GM23338 (cell line): ENCODE measurements at regions not wholly inside any gene's neighbourhood (a gene's known extent, or its start where the extent isn't known, plus 50 kb on each side); places are given as distances from the start of the nearest gene placed in this dataset.

Experiments used
- ATAC-seq: fragments of 200-7000 bp; cut with Tn5 transposase; 3 replicates; pipeline ENCODE4 v1.9.1; 2020
- DNase-seq: peaks from one replicate; pipeline ENCODE4 v3.0.0-alpha.2; 2015; ENCODE audit warnings: low spot score
- H2AFZ ChIP-seq: fragments of 200-600 bp; sonication (generic); 2 replicates; pipeline ENCODE4 v1.8.0; 2016; ENCODE audit warnings: antibody characterized with exemption, mild to moderate bottlenecking, moderate library complexity
- H3F3A ChIP-seq: fragments of 200-600 bp; sonication (generic); replicated peaks from 2 replicates; pipeline ENCODE4 v1.8.0; 2017; ENCODE audit warnings: antibody characterized with exemption, mixed run types, low read depth
- H3K27ac ChIP-seq: fragments of 200-600 bp; sonication (generic); 2 replicates; pipeline ENCODE4 v1.6.1; 2016; ENCODE audit warnings: low read depth
- H3K27me3 ChIP-seq: fragments of 200-600 bp; sonication (generic); 2 replicates; pipeline ENCODE4 v1.8.0; 2016; ENCODE audit warnings: mild to moderate bottlenecking, mixed run types, moderate library complexity; ENCODE audit not compliant: insufficient read depth
- H3K36me3 ChIP-seq: fragments of 200-600 bp; sonication (generic); 2 replicates; pipeline ENCODE4 v1.8.0; 2016; ENCODE audit warnings: mild to moderate bottlenecking; ENCODE audit not compliant: insufficient read depth
- H3K4me1 ChIP-seq: fragments of 200-600 bp; sonication (generic); 2 replicates; pipeline ENCODE4 v1.8.0; 2016; ENCODE audit warnings: mild to moderate bottlenecking, moderate library complexity; ENCODE audit not compliant: insufficient read depth
- H3K4me2 ChIP-seq: fragments of 200-600 bp; sonication (generic); 2 replicates; pipeline ENCODE4 v1.7.1; 2017; ENCODE audit warnings: mixed run types
- H3K4me3 ChIP-seq: fragments of 200-600 bp; sonication (generic); 2 replicates; pipeline ENCODE4 v1.6.1; 2016; ENCODE audit warnings: mixed run types
- H3K79me2 ChIP-seq: fragments of 200-600 bp; sonication (generic); replicated peaks from 2 replicates; pipeline ENCODE4 v1.8.0; 2017; ENCODE audit warnings: mild to moderate bottlenecking; ENCODE audit not compliant: insufficient read depth
- H3K9me2 ChIP-seq: fragments of 200-600 bp; sonication (generic); 2 replicates; pipeline ENCODE4 v1.8.0; 2017; ENCODE audit not compliant: insufficient read depth
- H4K20me1 ChIP-seq: fragments of 200-600 bp; sonication (generic); replicated peaks from 2 replicates; pipeline ENCODE4 v1.8.0; 2017; ENCODE audit warnings: mild to moderate bottlenecking; ENCODE audit not compliant: insufficient read depth
- H3K27ac Mint-ChIP-seq: 2 replicates; pipeline ENCODE4 v1.8.0; 2020; ENCODE audit warnings: inconsistent platforms, mild to moderate bottlenecking, moderate library complexity, mixed read lengths
- H3K27me3 Mint-ChIP-seq: 3 replicates; pipeline ENCODE4 v1.8.0; 2022; ENCODE audit warnings: low read depth, mild to moderate bottlenecking, moderate library complexity, mixed read lengths, inconsistent platforms; ENCODE audit not compliant: insufficient read depth, poor library complexity
- H3K36me3 Mint-ChIP-seq: 3 replicates; pipeline ENCODE4 v1.8.0; 2021; ENCODE audit warnings: low read depth, mild to moderate bottlenecking, inconsistent platforms, moderate library complexity, mixed read lengths
- H3K4me1 Mint-ChIP-seq: 3 replicates; pipeline ENCODE4 v1.8.0; 2020; ENCODE audit warnings: mild to moderate bottlenecking, inconsistent platforms, mixed read lengths
- H3K4me3 Mint-ChIP-seq: 3 replicates; pipeline ENCODE4 v1.8.0; 2021; ENCODE audit warnings: moderate library complexity, mild to moderate bottlenecking, inconsistent platforms, mixed read lengths
- H3K9me3 Mint-ChIP-seq: 3 replicates; pipeline ENCODE4 v1.8.0; 2020; ENCODE audit warnings: moderate library complexity, mild to moderate bottlenecking, inconsistent platforms, mixed read lengths
- CREB1 ChIP-seq: fragments of 250-450 bp; sonication (Bioruptor Pico); IDR thresholded peaks from 2 replicates; pipeline ENCODE4 v1.5.0; 2020; ENCODE audit warnings: low read depth, mild to moderate bottlenecking, moderate library complexity
- JUNB ChIP-seq: IDR thresholded peaks from one replicate; pipeline ENCODE4 v1.6.1; 2016; ENCODE audit warnings: antibody characterized with exemption; ENCODE audit not compliant: unreplicated experiment
- POLR2AphosphoS5 ChIP-seq: IDR thresholded peaks from 2 replicates; pipeline ENCODE4 v1.6.1; 2016; ENCODE audit warnings: antibody characterized with exemption, low read depth
- ZNF114 ChIP-seq: fragments of 250-450 bp; sonication (Bioruptor Pico); IDR thresholded peaks from 2 replicates; pipeline ENCODE4 v1.5.0; 2020; ENCODE audit warnings: mild to moderate bottlenecking, moderate library complexity
- TF ChIP-seq, protein P1 (sequence below), 2 experiments: fragments of 200-600 bp in 1 of 2; sonication (generic) in 1 of 2; conservative IDR thresholded peaks; 2 replicates each; pipeline versions ENCODE4 v1.5.1 to v1.6.1; 2016 to 2017; ENCODE audit warnings: antibody characterized with exemption in 2 of 2, low read depth in 2 of 2, mild to moderate bottlenecking in 2 of 2, moderate library complexity in 1 of 2
- TF ChIP-seq, protein P2 (sequence below): IDR thresholded peaks from one replicate; pipeline ENCODE4 v1.6.1; 2018; ENCODE audit warnings: antibody characterized with exemption; ENCODE audit not compliant: unreplicated experiment
- TF ChIP-seq, protein P3 (sequence below): fragments of 250-450 bp; sonication (Bioruptor Pico); IDR thresholded peaks from 2 replicates; pipeline ENCODE4 v1.5.0; 2020; ENCODE audit warnings: mild to moderate bottlenecking, moderate library complexity

DNA sequence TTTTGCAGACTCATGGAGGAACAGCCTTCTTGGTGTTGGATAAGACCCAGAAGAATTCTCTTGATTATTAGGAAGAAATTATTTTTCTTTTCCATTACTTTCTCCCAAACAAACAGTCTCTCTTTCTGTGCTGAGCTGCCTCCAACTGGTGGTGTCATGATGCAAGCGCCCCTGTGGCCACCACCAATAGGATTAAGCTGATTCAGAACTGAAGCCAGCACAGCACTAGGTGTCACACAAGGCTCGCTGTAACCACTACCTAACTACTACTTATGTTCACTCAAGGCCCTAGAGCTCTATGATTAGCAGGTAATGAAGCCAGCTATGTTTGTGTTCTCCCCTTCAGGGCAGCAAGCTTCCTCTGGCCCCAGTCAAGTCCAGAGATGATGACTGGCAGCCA lies 123.4 kb downstream of the HTR1B start:
- H4K20me1 ChIP-seq: no peaks in the 10 kb centered on the region
- ATAC-seq (no peak), DNase-seq (no peak)
- H3K79me2 ChIP-seq: no peaks in the 10 kb centered on the region
- no peak for TF ChIP-seq ZNF114 (CRISPR knock-in tag)
- TF ChIP-seq, protein P1, sequence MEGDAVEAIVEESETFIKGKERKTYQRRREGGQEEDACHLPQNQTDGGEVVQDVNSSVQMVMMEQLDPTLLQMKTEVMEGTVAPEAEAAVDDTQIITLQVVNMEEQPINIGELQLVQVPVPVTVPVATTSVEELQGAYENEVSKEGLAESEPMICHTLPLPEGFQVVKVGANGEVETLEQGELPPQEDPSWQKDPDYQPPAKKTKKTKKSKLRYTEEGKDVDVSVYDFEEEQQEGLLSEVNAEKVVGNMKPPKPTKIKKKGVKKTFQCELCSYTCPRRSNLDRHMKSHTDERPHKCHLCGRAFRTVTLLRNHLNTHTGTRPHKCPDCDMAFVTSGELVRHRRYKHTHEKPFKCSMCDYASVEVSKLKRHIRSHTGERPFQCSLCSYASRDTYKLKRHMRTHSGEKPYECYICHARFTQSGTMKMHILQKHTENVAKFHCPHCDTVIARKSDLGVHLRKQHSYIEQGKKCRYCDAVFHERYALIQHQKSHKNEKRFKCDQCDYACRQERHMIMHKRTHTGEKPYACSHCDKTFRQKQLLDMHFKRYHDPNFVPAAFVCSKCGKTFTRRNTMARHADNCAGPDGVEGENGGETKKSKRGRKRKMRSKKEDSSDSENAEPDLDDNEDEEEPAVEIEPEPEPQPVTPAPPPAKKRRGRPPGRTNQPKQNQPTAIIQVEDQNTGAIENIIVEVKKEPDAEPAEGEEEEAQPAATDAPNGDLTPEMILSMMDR (conservative IDR thresholded peaks at IDR 0.05; ENCODE audit: low read depth in 2 of 2): peak in 1 of 2 experiments; percentile 21; a peak in 1 of 4 replicates
- no peak overlapping the region for H2AFZ ChIP-seq
- Mint-ChIP-seq H3K27ac (no peak overlapping the region), H3K4me1 (peaks cover 44% of the 10 kb centered on the region), H3K9me3 (peaks cover 9% of the 10 kb centered on the region), H3K27me3 (peaks cover 4% of the 10 kb centered on the region), H3K36me3 (peaks cover 18% of the 10 kb centered on the region; the same call in 2 of the 3 replicates), H3K4me3 (no peak overlapping the region)
- H3K4me1 ChIP-seq: peaks cover 31% of the 10 kb centered on the region
- H3K36me3 ChIP-seq: no peaks in the 10 kb centered on the region
- no peaks in the 10 kb centered on the region for H3K9me2 ChIP-seq
- no peaks in the 10 kb centered on the region for H3F3A ChIP-seq
- H3K27ac ChIP-seq: no peak overlapping the region
- no peak overlapping the region for H3K4me3 ChIP-seq
- no peak overlapping the region for H3K4me2 ChIP-seq
- no peaks in the 10 kb centered on the region for H3K27me3 ChIP-seq

DNA sequence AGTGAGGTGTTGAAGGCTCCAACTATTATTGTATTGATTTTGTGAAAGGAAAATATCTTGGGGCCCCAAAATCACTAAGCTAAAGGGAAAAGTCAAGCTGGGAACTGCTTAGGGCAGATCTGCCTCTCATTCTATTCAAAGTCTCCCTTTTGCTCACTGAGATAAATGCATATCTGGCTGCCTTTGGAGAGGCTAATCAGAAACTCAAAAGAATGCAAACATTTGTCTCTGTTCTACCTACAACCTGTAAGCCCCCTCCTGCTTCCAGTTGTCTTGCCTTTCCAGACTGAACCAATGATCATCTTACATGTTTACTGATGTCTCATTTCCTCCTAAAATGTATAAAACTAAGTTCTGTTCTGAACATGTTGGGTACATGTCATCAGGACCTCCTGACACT lies 125.9 kb downstream of the HTR1B start:
- H4K20me1 ChIP-seq: no peaks in the 10 kb centered on the region
- Mint-ChIP-seq H3K27me3 (peaks cover 4% of the 10 kb centered on the region), H3K27ac (peak overlapping the region; percentile 69), H3K4me3 (peak overlapping the region; percentile 28), H3K9me3 (peaks cover 34% of the 10 kb centered on the region), H3K4me1 (peaks cover 44% of the 10 kb centered on the region), H3K36me3 (peaks cover 42% of the 10 kb centered on the region)
- peak overlapping the region; percentile 56 for H3K4me2 ChIP-seq
- peaks cover 31% of the 10 kb centered on the region for H3K4me1 ChIP-seq
- no peak overlapping the region for H2AFZ ChIP-seq
- H3K36me3 ChIP-seq: no peaks in the 10 kb centered on the region
- peak; percentile 45 for DNase-seq
- peak overlapping the region; percentile 28; the same call in 1 of the 2 replicates for H3K4me3 ChIP-seq
- ATAC-seq: peak; percentile 87
- no peaks in the 10 kb centered on the region for H3K9me2 ChIP-seq
- no peaks in the 10 kb centered on the region for H3K79me2 ChIP-seq
- H3F3A ChIP-seq: no peaks in the 10 kb centered on the region
- H3K27ac ChIP-seq: peak overlapping the region; percentile 37; the same call in 1 of the 2 replicates
- no peaks in the 10 kb centered on the region for H3K27me3 ChIP-seq
- TF ChIP-seq JUNB (no peak), ZNF114 (CRISPR knock-in tag) (no peak), POLR2AphosphoS5 (no peak), CREB1 (CRISPR knock-in tag) (no peak)
- TF ChIP-seq, protein P2, sequence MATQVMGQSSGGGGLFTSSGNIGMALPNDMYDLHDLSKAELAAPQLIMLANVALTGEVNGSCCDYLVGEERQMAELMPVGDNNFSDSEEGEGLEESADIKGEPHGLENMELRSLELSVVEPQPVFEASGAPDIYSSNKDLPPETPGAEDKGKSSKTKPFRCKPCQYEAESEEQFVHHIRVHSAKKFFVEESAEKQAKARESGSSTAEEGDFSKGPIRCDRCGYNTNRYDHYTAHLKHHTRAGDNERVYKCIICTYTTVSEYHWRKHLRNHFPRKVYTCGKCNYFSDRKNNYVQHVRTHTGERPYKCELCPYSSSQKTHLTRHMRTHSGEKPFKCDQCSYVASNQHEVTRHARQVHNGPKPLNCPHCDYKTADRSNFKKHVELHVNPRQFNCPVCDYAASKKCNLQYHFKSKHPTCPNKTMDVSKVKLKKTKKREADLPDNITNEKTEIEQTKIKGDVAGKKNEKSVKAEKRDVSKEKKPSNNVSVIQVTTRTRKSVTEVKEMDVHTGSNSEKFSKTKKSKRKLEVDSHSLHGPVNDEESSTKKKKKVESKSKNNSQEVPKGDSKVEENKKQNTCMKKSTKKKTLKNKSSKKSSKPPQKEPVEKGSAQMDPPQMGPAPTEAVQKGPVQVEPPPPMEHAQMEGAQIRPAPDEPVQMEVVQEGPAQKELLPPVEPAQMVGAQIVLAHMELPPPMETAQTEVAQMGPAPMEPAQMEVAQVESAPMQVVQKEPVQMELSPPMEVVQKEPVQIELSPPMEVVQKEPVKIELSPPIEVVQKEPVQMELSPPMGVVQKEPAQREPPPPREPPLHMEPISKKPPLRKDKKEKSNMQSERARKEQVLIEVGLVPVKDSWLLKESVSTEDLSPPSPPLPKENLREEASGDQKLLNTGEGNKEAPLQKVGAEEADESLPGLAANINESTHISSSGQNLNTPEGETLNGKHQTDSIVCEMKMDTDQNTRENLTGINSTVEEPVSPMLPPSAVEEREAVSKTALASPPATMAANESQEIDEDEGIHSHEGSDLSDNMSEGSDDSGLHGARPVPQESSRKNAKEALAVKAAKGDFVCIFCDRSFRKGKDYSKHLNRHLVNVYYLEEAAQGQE: no peak
- TF ChIP-seq, protein P3, sequence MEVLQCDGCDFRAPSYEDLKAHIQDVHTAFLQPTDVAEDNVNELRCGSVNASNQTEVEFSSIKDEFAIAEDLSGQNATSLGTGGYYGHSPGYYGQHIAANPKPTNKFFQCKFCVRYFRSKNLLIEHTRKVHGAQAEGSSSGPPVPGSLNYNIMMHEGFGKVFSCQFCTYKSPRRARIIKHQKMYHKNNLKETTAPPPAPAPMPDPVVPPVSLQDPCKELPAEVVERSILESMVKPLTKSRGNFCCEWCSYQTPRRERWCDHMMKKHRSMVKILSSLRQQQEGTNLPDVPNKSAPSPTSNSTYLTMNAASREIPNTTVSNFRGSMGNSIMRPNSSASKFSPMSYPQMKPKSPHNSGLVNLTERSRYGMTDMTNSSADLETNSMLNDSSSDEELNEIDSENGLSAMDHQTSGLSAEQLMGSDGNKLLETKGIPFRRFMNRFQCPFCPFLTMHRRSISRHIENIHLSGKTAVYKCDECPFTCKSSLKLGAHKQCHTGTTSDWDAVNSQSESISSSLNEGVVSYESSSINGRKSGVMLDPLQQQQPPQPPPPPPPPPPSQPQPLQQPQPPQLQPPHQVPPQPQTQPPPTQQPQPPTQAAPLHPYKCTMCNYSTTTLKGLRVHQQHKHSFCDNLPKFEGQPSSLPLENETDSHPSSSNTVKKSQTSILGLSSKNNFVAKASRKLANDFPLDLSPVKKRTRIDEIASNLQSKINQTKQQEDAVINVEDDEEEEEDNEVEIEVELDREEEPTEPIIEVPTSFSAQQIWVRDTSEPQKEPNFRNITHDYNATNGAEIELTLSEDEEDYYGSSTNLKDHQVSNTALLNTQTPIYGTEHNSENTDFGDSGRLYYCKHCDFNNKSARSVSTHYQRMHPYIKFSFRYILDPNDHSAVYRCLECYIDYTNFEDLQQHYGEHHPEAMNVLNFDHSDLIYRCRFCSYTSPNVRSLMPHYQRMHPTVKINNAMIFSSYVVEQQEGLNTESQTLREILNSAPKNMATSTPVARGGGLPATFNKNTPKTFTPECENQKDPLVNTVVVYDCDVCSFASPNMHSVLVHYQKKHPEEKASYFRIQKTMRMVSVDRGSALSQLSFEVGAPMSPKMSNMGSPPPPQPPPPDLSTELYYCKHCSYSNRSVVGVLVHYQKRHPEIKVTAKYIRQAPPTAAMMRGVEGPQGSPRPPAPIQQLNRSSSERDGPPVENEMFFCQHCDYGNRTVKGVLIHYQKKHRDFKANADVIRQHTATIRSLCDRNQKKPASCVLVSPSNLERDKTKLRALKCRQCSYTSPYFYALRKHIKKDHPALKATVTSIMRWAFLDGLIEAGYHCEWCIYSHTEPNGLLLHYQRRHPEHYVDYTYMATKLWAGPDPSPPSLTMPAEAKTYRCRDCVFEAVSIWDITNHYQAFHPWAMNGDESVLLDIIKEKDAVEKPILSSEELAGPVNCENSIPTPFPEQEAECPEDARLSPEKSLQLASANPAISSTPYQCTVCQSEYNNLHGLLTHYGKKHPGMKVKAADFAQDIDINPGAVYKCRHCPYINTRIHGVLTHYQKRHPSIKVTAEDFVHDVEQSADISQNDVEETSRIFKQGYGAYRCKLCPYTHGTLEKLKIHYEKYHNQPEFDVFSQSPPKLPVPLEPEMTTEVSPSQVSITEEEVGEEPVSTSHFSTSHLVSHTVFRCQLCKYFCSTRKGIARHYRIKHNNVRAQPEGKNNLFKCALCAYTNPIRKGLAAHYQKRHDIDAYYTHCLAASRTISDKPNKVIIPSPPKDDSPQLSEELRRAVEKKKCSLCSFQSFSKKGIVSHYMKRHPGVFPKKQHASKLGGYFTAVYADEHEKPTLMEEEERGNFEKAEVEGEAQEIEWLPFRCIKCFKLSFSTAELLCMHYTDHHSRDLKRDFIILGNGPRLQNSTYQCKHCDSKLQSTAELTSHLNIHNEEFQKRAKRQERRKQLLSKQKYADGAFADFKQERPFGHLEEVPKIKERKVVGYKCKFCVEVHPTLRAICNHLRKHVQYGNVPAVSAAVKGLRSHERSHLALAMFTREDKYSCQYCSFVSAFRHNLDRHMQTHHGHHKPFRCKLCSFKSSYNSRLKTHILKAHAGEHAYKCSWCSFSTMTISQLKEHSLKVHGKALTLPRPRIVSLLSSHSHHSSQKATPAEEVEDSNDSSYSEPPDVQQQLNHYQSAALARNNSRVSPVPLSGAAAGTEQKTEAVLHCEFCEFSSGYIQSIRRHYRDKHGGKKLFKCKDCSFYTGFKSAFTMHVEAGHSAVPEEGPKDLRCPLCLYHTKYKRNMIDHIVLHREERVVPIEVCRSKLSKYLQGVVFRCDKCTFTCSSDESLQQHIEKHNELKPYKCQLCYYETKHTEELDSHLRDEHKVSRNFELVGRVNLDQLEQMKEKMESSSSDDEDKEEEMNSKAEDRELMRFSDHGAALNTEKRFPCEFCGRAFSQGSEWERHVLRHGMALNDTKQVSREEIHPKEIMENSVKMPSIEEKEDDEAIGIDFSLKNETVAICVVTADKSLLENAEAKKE (CRISPR knock-in tag): peak; percentile 39; the same call in 1 of the 2 replicates
- TF ChIP-seq, protein P1 (conservative IDR thresholded peaks at IDR 0.05; ENCODE audit: low read depth in 2 of 2): no peak
